Gastroesophageal sphincter (tissue), 4 donors: ENCODE measurements at regions not wholly inside any gene's neighbourhood (a gene's known extent, or its start where the extent isn't known, plus 50 kb on each side); places are given as distances from the start of the nearest gene placed in this dataset.

Experiments used
- ATAC-seq: fragments of 150-250 bp; one replicate; pipeline ENCODE4 v1.9.1; 2016; ENCODE audit warnings: mild to moderate bottlenecking, moderate library complexity
- H3K27ac ChIP-seq, 4 donors: fragments of 200-600 bp; sonication (generic) in 3 of 4; 1 replicate in 3 of 4; 2 replicates in 1 of 4; pipeline ENCODE4 v1.5.1; 2016 to 2019
- H3K27me3 ChIP-seq: fragments of 200-600 bp; sonication (generic); one replicate; pipeline ENCODE4 v1.5.1; 2019
- H3K36me3 ChIP-seq, 2 donors: fragments of 200-600 bp; sonication (generic); one replicate each; pipeline ENCODE4 v1.5.1; 2019; ENCODE audit warnings: control low read depth in 1 of 2
- H3K4me1 ChIP-seq, 3 donors: fragments of 200-600 bp; sonication (generic); 1 replicate in 2 of 3; 2 replicates in 1 of 3; pipeline ENCODE4 v1.5.1; 2016 to 2019; ENCODE audit warnings: control low read depth in 2 of 3
- H3K4me3 ChIP-seq, 2 donors: fragments of 200-600 bp; sonication (generic); one replicate each; pipeline ENCODE4 v1.5.1; 2019; ENCODE audit warnings: mild to moderate bottlenecking in 1 of 2, moderate library complexity in 1 of 2
- H3K9me3 ChIP-seq, 3 donors: fragments of 200-600 bp; sonication (generic); one replicate each; pipeline ENCODE4 v1.5.1; 2017 to 2019; ENCODE audit warnings: control low read depth in 2 of 3
- CTCF ChIP-seq, 4 experiments: fragments of 200-600 bp in 2 of 4; fragments of 450-650 bp in 2 of 4; sonication (generic) in 1 of 4; IDR thresholded peaks; one replicate each; pipeline ENCODE4 v1.5.1; 2017 to 2019; ENCODE audit warnings: antibody characterized with exemption in 4 of 4, mild to moderate bottlenecking in 2 of 4, moderate library complexity in 2 of 4
- EP300 ChIP-seq: sonication (generic); formaldehyde crosslinking; IDR thresholded peaks from one replicate; pipeline ENCODE4 v1.6.1; 2017; ENCODE audit warnings: antibody characterized with exemption, mild to moderate bottlenecking
- POLR2A ChIP-seq, 2 donors: fragments of 450-650 bp; IDR thresholded peaks; one replicate each; pipeline ENCODE4 v1.6.1; 2017; ENCODE audit warnings: antibody characterized with exemption in 2 of 2, mild to moderate bottlenecking in 2 of 2, moderate library complexity in 1 of 2
- POLR2AphosphoS5 ChIP-seq: sonication (generic); formaldehyde crosslinking; IDR thresholded peaks from one replicate; pipeline ENCODE4 v1.6.1; 2017; ENCODE audit warnings: antibody characterized with exemption
- WGBS, 2 donors: methylation state at CpG; one replicate each; pipeline ENCODE4 v1.1.5; 2018; ENCODE audit warnings: low coverage in 1 of 2; 5-methylcytosine and 5-hydroxymethylcytosine counted together

- H3K27me3 ChIP-seq, result no peaks in the 10 kb centered on the region
- H3K9me3 ChIP-seq, result no peaks in the 10 kb centered on the region
- no peak overlapping the region for H3K4me3 ChIP-seq
- ATAC-seq, result no peak
- WGBS, 2 donors, result 50 to 75% methylated on average over 1 of the region's 1 CpG
- no peaks in the 10 kb centered on the region for H3K36me3 ChIP-seq
- H3K4me1 ChIP-seq, result no peaks in the 10 kb centered on the region
- H3K27ac ChIP-seq, result no peak overlapping the region
- TF ChIP-seq EP300 (no peak), POLR2AphosphoS5 (no peak), CTCF (IDR thresholded peaks at IDR 0.05) (no peak), POLR2A (IDR thresholded peaks at IDR 0.05) (no peak)
Measured at GRCh38 chr2:194718881-194719280, 938.1 kb upstream of the SLC39A10 start.

- 72 to 80% methylated on average over 1 of the region's 1 CpG for WGBS, 2 donors
- TF ChIP-seq POLR2A (IDR thresholded peaks at IDR 0.05) (no peak), EP300 (no peak), CTCF (IDR thresholded peaks at IDR 0.05) (no peak), POLR2AphosphoS5 (no peak)
Measured at GRCh38 chr2:194714541-194714940, 942.5 kb upstream of the SLC39A10 start.

GRCh38 chr2:194709840-194710239 is 947.2 kb upstream of the SLC39A10 start:
- no peaks in the 10 kb centered on the region for H3K4me1 ChIP-seq
- WGBS, 2 donors, result 49 to 64% methylated on average over 3 of the region's 3 CpGs
- no peak for TF ChIP-seq POLR2A (IDR thresholded peaks at IDR 0.05)
- no peak for TF ChIP-seq POLR2AphosphoS5
- no peak for TF ChIP-seq CTCF (IDR thresholded peaks at IDR 0.05)
- no peak for TF ChIP-seq EP300

More at GRCh38 chr2:194714541-194714940, 942.5 kb upstream of the SLC39A10 start:
- H3K9me3 ChIP-seq, result no peaks in the 10 kb centered on the region
- no peak for ATAC-seq
- no peak overlapping the region for H3K4me3 ChIP-seq
- H3K36me3 ChIP-seq, result no peaks in the 10 kb centered on the region
- no peaks in the 10 kb centered on the region for H3K27me3 ChIP-seq
- H3K4me1 ChIP-seq, result no peaks in the 10 kb centered on the region
- no peak overlapping the region for H3K27ac ChIP-seq

GRCh38 chr2:194706179-194706578 is 950.8 kb upstream of the SLC39A10 start:
- no peaks in the 10 kb centered on the region for H3K27me3 ChIP-seq
- H3K4me3 ChIP-seq, result no peak overlapping the region
- 74 to 86% methylated on average over 1 to 2 of the region's 2 CpGs for WGBS, 2 donors
- no peaks in the 10 kb centered on the region for H3K4me1 ChIP-seq
- H3K36me3 ChIP-seq, result no peaks in the 10 kb centered on the region
- ATAC-seq, result no peak
- TF ChIP-seq CTCF (IDR thresholded peaks at IDR 0.05) (no peak), POLR2AphosphoS5 (no peak), EP300 (no peak), POLR2A (IDR thresholded peaks at IDR 0.05) (no peak)
- no peak overlapping the region for H3K27ac ChIP-seq
- no peaks in the 10 kb centered on the region for H3K9me3 ChIP-seq

More at GRCh38 chr2:194709840-194710239, 947.2 kb upstream of the SLC39A10 start:
- ATAC-seq, result no peak
- Histone ChIP-seq H3K9me3 (no peaks in the 10 kb centered on the region), H3K27me3 (no peaks in the 10 kb centered on the region), H3K4me3 (no peak overlapping the region), H3K36me3 (no peaks in the 10 kb centered on the region), H3K27ac (no peak overlapping the region)

GRCh38 chr2:194705398-194705797 is 951.6 kb upstream of the SLC39A10 start:
- Histone ChIP-seq H3K27me3 (no peaks in the 10 kb centered on the region), H3K36me3 (no peaks in the 10 kb centered on the region), H3K4me1 (no peaks in the 10 kb centered on the region), H3K4me3 (no peak overlapping the region), H3K9me3 (no peaks in the 10 kb centered on the region), H3K27ac (no peak overlapping the region)
- WGBS, 2 donors, result 59 to 89% methylated on average over 2 of the region's 2 CpGs
- no peak for TF ChIP-seq EP300
- TF ChIP-seq POLR2AphosphoS5, result no peak
- no peak for TF ChIP-seq CTCF (IDR thresholded peaks at IDR 0.05)
- TF ChIP-seq POLR2A (IDR thresholded peaks at IDR 0.05), result no peak
- ATAC-seq, result no peak
